Prostate gland (tissue), 2 donors: ENCODE measurements at regions not wholly inside any gene's neighbourhood (a gene's known extent, or its start where the extent isn't known, plus 50 kb on each side); places are given as distances from the start of the nearest gene placed in this dataset.

Experiments used
- POLR2A ChIP-seq: fragments of 450-650 bp; IDR thresholded peaks from one replicate; pipeline ENCODE4 v1.6.1; 2016; ENCODE audit warnings: antibody characterized with exemption, mild to moderate bottlenecking
- POLR2AphosphoS5 ChIP-seq: sonication (generic); formaldehyde crosslinking; IDR thresholded peaks from one replicate; pipeline ENCODE4 v1.6.1; 2017; ENCODE audit warnings: antibody characterized with exemption
- TF ChIP-seq, protein P1 (sequence below), 4 experiments: fragments of 200-600 bp in 2 of 4; fragments of 450-650 bp in 2 of 4; sonication (generic) in 2 of 4; IDR thresholded peaks; 1 replicate in 3 of 4; 2 replicates in 1 of 4; pipeline ENCODE4 v1.5.1; 2016 to 2019; ENCODE audit warnings: antibody characterized with exemption in 4 of 4, mild to moderate bottlenecking in 2 of 4, moderate library complexity in 2 of 4

DNA sequence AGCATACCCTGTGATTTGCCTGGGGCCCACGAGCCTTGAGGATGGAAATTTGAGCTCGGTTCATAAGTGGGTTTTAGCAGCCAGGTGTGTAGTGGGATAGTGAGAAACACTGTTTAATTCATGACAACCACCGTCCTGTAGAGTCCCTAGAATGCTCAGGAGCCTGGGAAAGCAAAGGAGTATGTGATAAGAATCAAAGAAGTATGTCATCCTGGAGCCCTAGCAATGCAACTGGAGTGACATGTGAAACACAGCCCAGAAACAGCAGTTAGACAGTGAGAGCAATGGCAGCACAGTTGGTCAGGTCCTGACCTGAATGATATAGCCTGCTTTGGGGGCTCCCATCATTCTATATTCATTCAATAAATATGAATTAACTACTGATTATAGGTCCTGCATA lies 161.2 kb upstream of the ECI2 start:
- TF ChIP-seq, protein P1, sequence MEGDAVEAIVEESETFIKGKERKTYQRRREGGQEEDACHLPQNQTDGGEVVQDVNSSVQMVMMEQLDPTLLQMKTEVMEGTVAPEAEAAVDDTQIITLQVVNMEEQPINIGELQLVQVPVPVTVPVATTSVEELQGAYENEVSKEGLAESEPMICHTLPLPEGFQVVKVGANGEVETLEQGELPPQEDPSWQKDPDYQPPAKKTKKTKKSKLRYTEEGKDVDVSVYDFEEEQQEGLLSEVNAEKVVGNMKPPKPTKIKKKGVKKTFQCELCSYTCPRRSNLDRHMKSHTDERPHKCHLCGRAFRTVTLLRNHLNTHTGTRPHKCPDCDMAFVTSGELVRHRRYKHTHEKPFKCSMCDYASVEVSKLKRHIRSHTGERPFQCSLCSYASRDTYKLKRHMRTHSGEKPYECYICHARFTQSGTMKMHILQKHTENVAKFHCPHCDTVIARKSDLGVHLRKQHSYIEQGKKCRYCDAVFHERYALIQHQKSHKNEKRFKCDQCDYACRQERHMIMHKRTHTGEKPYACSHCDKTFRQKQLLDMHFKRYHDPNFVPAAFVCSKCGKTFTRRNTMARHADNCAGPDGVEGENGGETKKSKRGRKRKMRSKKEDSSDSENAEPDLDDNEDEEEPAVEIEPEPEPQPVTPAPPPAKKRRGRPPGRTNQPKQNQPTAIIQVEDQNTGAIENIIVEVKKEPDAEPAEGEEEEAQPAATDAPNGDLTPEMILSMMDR (IDR thresholded peaks at IDR 0.05): no peak
- no peak for TF ChIP-seq POLR2AphosphoS5
- TF ChIP-seq POLR2A: no peak
